Osteocyte (in vitro differentiated cells): ENCODE measurements at regions not wholly inside any gene's neighbourhood (a gene's known extent, or its start where the extent isn't known, plus 50 kb on each side); places are given as distances from the start of the nearest gene placed in this dataset.

Experiments
- DNase-seq: peaks from one replicate; pipeline ENCODE4 v3.0.0; 2021; ENCODE audit warnings: mixed read lengths; ENCODE audit not compliant: unreplicated experiment; ENCODE audit errors: extremely low spot score
- H3K27ac Mint-ChIP-seq: one replicate; pipeline ENCODE4 v1.8.0; 2021; ENCODE audit warnings: mild to moderate bottlenecking, mixed read lengths; ENCODE audit not compliant: unreplicated experiment
- H3K27me3 Mint-ChIP-seq: one replicate; pipeline ENCODE4 v1.8.0; 2021; ENCODE audit warnings: mixed read lengths; ENCODE audit not compliant: unreplicated experiment
- H3K36me3 Mint-ChIP-seq: one replicate; pipeline ENCODE4 v1.8.0; 2021; ENCODE audit warnings: mixed read lengths; ENCODE audit not compliant: unreplicated experiment
- H3K4me1 Mint-ChIP-seq: one replicate; pipeline ENCODE4 v1.8.0; 2021; ENCODE audit warnings: mixed read lengths; ENCODE audit not compliant: unreplicated experiment
- H3K4me3 Mint-ChIP-seq: one replicate; pipeline ENCODE4 v1.8.0; 2021; ENCODE audit warnings: mild to moderate bottlenecking, moderate library complexity, mixed read lengths; ENCODE audit not compliant: unreplicated experiment
- H3K9me3 Mint-ChIP-seq: one replicate; pipeline ENCODE4 v1.8.0; 2021; ENCODE audit warnings: mixed read lengths; ENCODE audit not compliant: unreplicated experiment
- CTCF ChIP-seq: fragments of 200-600 bp; sonication (generic); IDR thresholded peaks from 2 replicates; pipeline ENCODE4 v1.5.0; 2021; ENCODE audit warnings: antibody characterized with exemption, mild to moderate bottlenecking, moderate library complexity

- TF ChIP-seq CTCF, result no peak
- Mint-ChIP-seq H3K4me3 (no peak overlapping the region), H3K36me3 (no peaks in the 10 kb centered on the region), H3K27ac (no peak overlapping the region), H3K9me3 (peaks cover 4% of the 10 kb centered on the region), H3K27me3 (no peaks in the 10 kb centered on the region), H3K4me1 (no peaks in the 10 kb centered on the region)
- no peak for DNase-seq
Measured at GRCh38 chr14:44030831-44031383, 476.2 kb downstream of the FSCB start.

- Mint-ChIP-seq H3K27ac (no peak overlapping the region), H3K27me3 (no peaks in the 10 kb centered on the region), H3K36me3 (no peaks in the 10 kb centered on the region), H3K4me3 (no peak overlapping the region), H3K4me1 (no peaks in the 10 kb centered on the region), H3K9me3 (peaks cover 4% of the 10 kb centered on the region)
- no peak for DNase-seq
- no peak for TF ChIP-seq CTCF
Measured at GRCh38 chr14:44029933-44030332, 477.1 kb downstream of the FSCB start.

DNA sequence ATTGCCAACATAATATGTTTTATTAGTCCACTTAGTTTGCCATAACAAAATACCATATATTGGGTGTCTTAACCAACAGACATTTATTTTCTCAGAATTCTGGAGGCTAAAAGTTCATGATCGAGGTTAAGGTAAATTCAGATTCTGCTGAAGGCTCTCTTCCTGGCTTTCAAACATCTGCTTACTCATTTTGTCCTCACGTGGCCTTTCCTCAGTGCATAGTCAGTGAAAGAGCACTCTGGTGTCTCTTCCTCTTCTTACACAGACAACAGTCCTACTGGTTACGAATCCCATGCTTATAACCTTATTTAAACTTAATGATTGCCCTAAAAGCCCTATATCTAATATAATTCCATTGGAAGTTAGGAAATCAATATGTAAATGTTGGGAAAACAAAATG is 479.7 kb downstream of the FSCB start:
- no peaks in the 10 kb centered on the region for H3K4me1 Mint-ChIP-seq
- H3K27me3 Mint-ChIP-seq, result no peaks in the 10 kb centered on the region
- no peak for TF ChIP-seq CTCF
- no peaks in the 10 kb centered on the region for H3K36me3 Mint-ChIP-seq
- DNase-seq, result no peak
- no peak overlapping the region for H3K27ac Mint-ChIP-seq
- H3K9me3 Mint-ChIP-seq, result peaks cover 11% of the 10 kb centered on the region
- H3K4me3 Mint-ChIP-seq, result no peak overlapping the region

GRCh38 chr14:44010595-44010994 is 496.5 kb downstream of the FSCB start:
- no peak for DNase-seq
- peaks cover 3% of the 10 kb centered on the region for H3K9me3 Mint-ChIP-seq
- no peak for TF ChIP-seq CTCF
- no peaks in the 10 kb centered on the region for H3K36me3 Mint-ChIP-seq
- H3K27ac Mint-ChIP-seq, result no peak overlapping the region
- no peaks in the 10 kb centered on the region for H3K4me1 Mint-ChIP-seq
- no peak overlapping the region for H3K4me3 Mint-ChIP-seq
- no peaks in the 10 kb centered on the region for H3K27me3 Mint-ChIP-seq

DNA sequence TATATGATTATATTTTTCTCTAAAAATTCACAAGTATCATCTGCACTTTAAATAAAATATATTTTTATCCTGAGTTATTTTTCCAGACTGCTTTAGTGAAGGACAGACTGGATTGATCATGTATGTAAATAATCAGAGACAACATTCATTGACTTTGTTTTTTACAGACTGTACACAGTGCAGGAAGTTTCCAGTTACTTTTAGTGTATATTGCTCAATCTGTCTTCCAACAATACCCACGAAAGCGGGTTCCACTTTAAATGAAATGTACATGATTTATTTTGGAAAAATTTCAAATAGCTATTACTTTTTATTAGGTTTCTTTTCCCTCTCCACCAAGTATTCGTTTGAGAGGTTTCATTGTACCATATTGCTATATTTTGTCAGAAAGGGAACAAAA is 497.0 kb downstream of the FSCB start:
- Mint-ChIP-seq H3K4me1 (no peaks in the 10 kb centered on the region), H3K4me3 (no peak overlapping the region), H3K27me3 (no peaks in the 10 kb centered on the region), H3K36me3 (no peaks in the 10 kb centered on the region), H3K9me3 (peaks cover 3% of the 10 kb centered on the region), H3K27ac (no peak overlapping the region)
- no peak for DNase-seq
- no peak for TF ChIP-seq CTCF
